ENCODE measurements at regions not wholly inside any gene's neighbourhood (a gene's known extent, or its start where the extent isn't known, plus 50 kb on each side); places are given as distances from the start of the nearest gene placed in this dataset.

GRCh38 chr12:92649511-92650227 lies 53.1 kb upstream of the PLEKHG7 start:
- TF ChIP-seq EZH2 (IDR thresholded peaks at IDR 0.05) (no peak), POLR2AphosphoS5 (IDR thresholded peaks at IDR 0.05; ENCODE audit: borderline replicate concordance, low read depth, low read length) (no peak), FOXP2 (optimal IDR thresholded peaks at IDR 0.05; ENCODE audit: control extremely low read depth, extremely low read length, insufficient read depth) (no peak)
